Ovary (tissue), 7 donors: ENCODE measurements at regions not wholly inside any gene's neighbourhood (a gene's known extent, or its start where the extent isn't known, plus 50 kb on each side); places are given as distances from the start of the nearest gene placed in this dataset.

Experiments
- DNase-seq, 5 donors: peaks; one replicate each; pipeline ENCODE4 v3.0.0-alpha.2; 2019 to 2020
- H3K27ac ChIP-seq, 2 donors: fragments of 200-600 bp; one replicate each; pipeline versions ENCODE4 v1.5.1 to v1.8.0; 2019 to 2022
- H3K27me3 ChIP-seq: fragments of 200-600 bp; one replicate; pipeline ENCODE4 v1.8.0; 2022
- H3K36me3 ChIP-seq: fragments of 200-600 bp; sonication (generic); one replicate; pipeline ENCODE4 v1.5.1; 2019
- H3K4me1 ChIP-seq: one replicate; pipeline ENCODE4 v1.8.1; 2013; ENCODE audit warnings: mild to moderate bottlenecking, moderate library complexity; ENCODE audit not compliant: insufficient read depth
- H3K4me3 ChIP-seq: fragments of 200-600 bp; sonication (generic); one replicate; pipeline ENCODE4 v1.5.1; 2017
- H3K9me3 ChIP-seq, 2 donors: fragments of 200-600 bp in 1 of 2; sonication (generic) in 1 of 2; one replicate each; pipeline versions ENCODE4 v1.5.1 to v1.8.1; 2013 to 2019; ENCODE audit warnings: mild to moderate bottlenecking in 1 of 2, moderate library complexity in 1 of 2
- CTCF ChIP-seq, 3 donors: fragments of 450-650 bp in 2 of 3; fragments of 200-600 bp in 1 of 3; IDR thresholded peaks; one replicate each; pipeline versions ENCODE4 v1.5.1 to v1.8.0; 2016 to 2022; ENCODE audit warnings: antibody characterized with exemption in 3 of 3, mild to moderate bottlenecking in 1 of 3
- EP300 ChIP-seq: sonication (generic); formaldehyde crosslinking; IDR thresholded peaks from one replicate; pipeline ENCODE4 v1.6.1; 2017; ENCODE audit warnings: antibody characterized with exemption
- POLR2A ChIP-seq: fragments of 450-650 bp; IDR thresholded peaks from one replicate; pipeline ENCODE4 v1.6.1; 2017; ENCODE audit warnings: antibody characterized with exemption, mild to moderate bottlenecking, moderate library complexity
- WGBS, 3 donors: extraction: QIAGEN DNeasy Blood & Tissue Kit in 1 of 3; methylation state at CpG; one replicate each; pipeline versions ENCODE4 v1.1.5 to v1.1.7; 2013 to 2017; 5-methylcytosine and 5-hydroxymethylcytosine counted together
- intact Hi-C, 4 donors: fragments of 100-400 bp; cut with DNase I; formaldehyde crosslinking; loops; one replicate each; pipeline versions ENCODE4 v1.11.0 to v1.15.1; 2022 to 2023
- donor health status: DM: no; HTN: no; CAD: no; lungs with moderate emphysema.
- donor health status: DM: no; HTN: no; CAD: no.
- donor health status: Bipolar disorder and iron deficiency.
- donor health status: DM: no; HTN: no; CAD: no.
- donor health status: DM: yes; HTN: yes; CAD: no.

GRCh38 chr11:4203603-4204360 lies 109.2 kb downstream of the RRM1 start:
- H3K36me3 ChIP-seq, result no peaks in the 10 kb centered on the region
- no peak overlapping the region for H3K4me3 ChIP-seq
- peaks cover 3% of the 10 kb centered on the region for H3K4me1 ChIP-seq
- no peak for DNase-seq
- intact Hi-C loops, result no loop called here
- no peaks in the 10 kb centered on the region for H3K27me3 ChIP-seq
- TF ChIP-seq EP300, result no peak
- no peak for TF ChIP-seq POLR2A
- TF ChIP-seq CTCF (IDR thresholded peaks at IDR 0.05), result no peak
- 83 to 86% (median 85%) methylated on average over 9 of the region's 9 CpGs for WGBS, 3 donors
- no peaks in the 10 kb centered on the region for H3K9me3 ChIP-seq
- H3K27ac ChIP-seq, result no peak overlapping the region

- no peak for DNase-seq
- TF ChIP-seq EP300, result no peak
- no peak for TF ChIP-seq POLR2A
- TF ChIP-seq CTCF (IDR thresholded peaks at IDR 0.05), result no peak
Observed at GRCh38 chr11:4202749-4203148, 108.2 kb downstream of the RRM1 start.

GRCh38 chr11:4197112-4197511 lies 102.5 kb downstream of the RRM1 start:
- intact Hi-C loops, result no loop called here
- H3K27ac ChIP-seq, result no peak overlapping the region
- whole genome bisulfite sequencing, 3 donors, result 93 to 97% (median 94%) methylated on average over 2 of the region's 2 CpGs
- no peaks in the 10 kb centered on the region for H3K36me3 ChIP-seq
- H3K9me3 ChIP-seq, result no peaks in the 10 kb centered on the region
- no peaks in the 10 kb centered on the region for H3K27me3 ChIP-seq
- TF ChIP-seq POLR2A (no peak), CTCF (IDR thresholded peaks at IDR 0.05) (no peak), EP300 (no peak)
- DNase-seq, result no peak
- no peaks in the 10 kb centered on the region for H3K4me1 ChIP-seq
- H3K4me3 ChIP-seq, result no peak overlapping the region

More at GRCh38 chr11:4202749-4203148, 108.2 kb downstream of the RRM1 start:
- no peaks in the 10 kb centered on the region for H3K27me3 ChIP-seq
- no peak overlapping the region for H3K27ac ChIP-seq
- intact Hi-C loops, result no loop called here
- H3K9me3 ChIP-seq, result no peaks in the 10 kb centered on the region
- H3K4me3 ChIP-seq, result no peak overlapping the region
- H3K36me3 ChIP-seq, result no peaks in the 10 kb centered on the region
- H3K4me1 ChIP-seq, result peaks cover 3% of the 10 kb centered on the region

GRCh38 chr11:4195909-4196308 lies 101.3 kb downstream of the RRM1 start:
- TF ChIP-seq POLR2A (no peak), CTCF (IDR thresholded peaks at IDR 0.05) (no peak), EP300 (no peak)
- Histone ChIP-seq H3K36me3 (no peaks in the 10 kb centered on the region), H3K9me3 (no peaks in the 10 kb centered on the region), H3K27me3 (no peaks in the 10 kb centered on the region), H3K27ac (no peak overlapping the region), H3K4me3 (no peak overlapping the region), H3K4me1 (no peaks in the 10 kb centered on the region)
- intact Hi-C loops, result no loop called here
- WGBS, 3 donors, result 33 to 54% (median 38%) methylated on average over 2 of the region's 2 CpGs
- DNase-seq, result no peak
